ENCODE measurements at regions not wholly inside any gene's neighbourhood (a gene's known extent, or its start where the extent isn't known, plus 50 kb on each side); places are given as distances from the start of the nearest gene placed in this dataset.
"Not testable (repeated sequence)": the region's sequence is repeated elsewhere in the genome, so short reads cannot be mapped to it uniquely, and the experiment has no call there.

- no peak overlapping the region for H3K4me3 ChIP-seq (ENCODE audit: low read depth, low read length, poor library complexity, severe bottlenecking)
Observed at GRCh38 chr3:74200952-74201351, 413.5 kb downstream of the CNTN3 start.

GRCh38 chr3:74178664-74179063 lies 435.8 kb downstream of the CNTN3 start:
- H3K9me2 ChIP-seq (ENCODE audit: low read depth, low read length); H4K20me1 ChIP-seq (ENCODE audit: insufficient read depth, low read length); H3K4me2 ChIP-seq (ENCODE audit: low read length); H3K36me3 ChIP-seq (ENCODE audit: insufficient read depth, low read length); H3F3A ChIP-seq (ENCODE audit: insufficient read depth, low read length); H2AFZ ChIP-seq (ENCODE audit: low read length); H3K27ac ChIP-seq (ENCODE audit: low read depth, low read length, poor library complexity, severe bottlenecking); H3K9me3 ChIP-seq (ENCODE audit: low read length); H3K9ac ChIP-seq (ENCODE audit: low read length); H3K4me1 ChIP-seq (ENCODE audit: insufficient read depth, low read length, severe bottlenecking); H3K79me2 ChIP-seq (ENCODE audit: insufficient read depth, low read length); H3K27me3 ChIP-seq (ENCODE audit: insufficient read depth, low read length); H3K4me3 ChIP-seq (ENCODE audit: low read depth, low read length, poor library complexity, severe bottlenecking): not testable (repeated sequence)

More at GRCh38 chr3:74200952-74201351, 413.5 kb downstream of the CNTN3 start:
- no peak overlapping the region for H3K9ac ChIP-seq (ENCODE audit: low read length)
- no peaks in the 10 kb centered on the region for H3K9me3 ChIP-seq (ENCODE audit: low read length)
- no peaks in the 10 kb centered on the region for H3K27me3 ChIP-seq (ENCODE audit: insufficient read depth, low read length)
- no peak for TF ChIP-seq EZH2 (IDR thresholded peaks at IDR 0.05; ENCODE audit: borderline replicate concordance, low read length)
- TF ChIP-seq CTCF (IDR thresholded peaks at IDR 0.05; ENCODE audit: low read length), result no peak
- H3K36me3 ChIP-seq (ENCODE audit: insufficient read depth, low read length), result no peaks in the 10 kb centered on the region
- no peaks in the 10 kb centered on the region for H3K9me2 ChIP-seq (ENCODE audit: low read depth, low read length)
- no peak overlapping the region for H3K27ac ChIP-seq (ENCODE audit: low read depth, low read length, poor library complexity, severe bottlenecking)
- H3K79me2 ChIP-seq (ENCODE audit: insufficient read depth, low read length), result no peaks in the 10 kb centered on the region
- H3K4me1 ChIP-seq (ENCODE audit: insufficient read depth, low read length, severe bottlenecking), result no peaks in the 10 kb centered on the region
- H3K4me2 ChIP-seq (ENCODE audit: low read length), result no peak overlapping the region
- H3F3A ChIP-seq (ENCODE audit: insufficient read depth, low read length), result no peaks in the 10 kb centered on the region
- H2AFZ ChIP-seq (ENCODE audit: low read length), result no peak overlapping the region
- no peaks in the 10 kb centered on the region for H4K20me1 ChIP-seq (ENCODE audit: insufficient read depth, low read length)

- no peak overlapping the region for H3K4me3 ChIP-seq (ENCODE audit: low read depth, low read length, poor library complexity, severe bottlenecking)
- no peak overlapping the region for H2AFZ ChIP-seq (ENCODE audit: low read length)
- no peaks in the 10 kb centered on the region for H3K36me3 ChIP-seq (ENCODE audit: insufficient read depth, low read length)
- H4K20me1 ChIP-seq (ENCODE audit: insufficient read depth, low read length), result no peaks in the 10 kb centered on the region
- no peaks in the 10 kb centered on the region for H3F3A ChIP-seq (ENCODE audit: insufficient read depth, low read length)
- no peaks in the 10 kb centered on the region for H3K9me2 ChIP-seq (ENCODE audit: low read depth, low read length)
- H3K79me2 ChIP-seq (ENCODE audit: insufficient read depth, low read length), result no peaks in the 10 kb centered on the region
- no peak overlapping the region for H3K27ac ChIP-seq (ENCODE audit: low read depth, low read length, poor library complexity, severe bottlenecking)
- H3K9ac ChIP-seq (ENCODE audit: low read length), result no peak overlapping the region
- no peak for TF ChIP-seq CTCF (IDR thresholded peaks at IDR 0.05; ENCODE audit: low read length)
- no peak for TF ChIP-seq EZH2 (IDR thresholded peaks at IDR 0.05; ENCODE audit: borderline replicate concordance, low read length)
- no peaks in the 10 kb centered on the region for H3K9me3 ChIP-seq (ENCODE audit: low read length)
- no peaks in the 10 kb centered on the region for H3K27me3 ChIP-seq (ENCODE audit: insufficient read depth, low read length)
- H3K4me2 ChIP-seq (ENCODE audit: low read length), result no peak overlapping the region
- H3K4me1 ChIP-seq (ENCODE audit: insufficient read depth, low read length, severe bottlenecking), result no peaks in the 10 kb centered on the region
Observed at GRCh38 chr3:74173090-74173489, 441.4 kb downstream of the CNTN3 start.

- Histone ChIP-seq H3K4me2 (ENCODE audit: low read length) (no peak overlapping the region), H3F3A (ENCODE audit: insufficient read depth, low read length) (no peaks in the 10 kb centered on the region), H3K9me2 (ENCODE audit: low read depth, low read length) (no peaks in the 10 kb centered on the region), H4K20me1 (ENCODE audit: insufficient read depth, low read length) (no peaks in the 10 kb centered on the region), H3K9ac (ENCODE audit: low read length) (no peak overlapping the region), H3K79me2 (ENCODE audit: insufficient read depth, low read length) (no peaks in the 10 kb centered on the region), H3K4me3 (ENCODE audit: low read depth, low read length, poor library complexity, severe bottlenecking) (no peak overlapping the region), H3K4me1 (ENCODE audit: insufficient read depth, low read length, severe bottlenecking) (no peaks in the 10 kb centered on the region), H3K27me3 (ENCODE audit: insufficient read depth, low read length) (no peaks in the 10 kb centered on the region), H3K36me3 (ENCODE audit: insufficient read depth, low read length) (no peaks in the 10 kb centered on the region), H3K9me3 (ENCODE audit: low read length) (no peaks in the 10 kb centered on the region), H2AFZ (ENCODE audit: low read length) (no peak overlapping the region), H3K27ac (ENCODE audit: low read depth, low read length, poor library complexity, severe bottlenecking) (no peak overlapping the region)
- TF ChIP-seq CTCF (IDR thresholded peaks at IDR 0.05; ENCODE audit: low read length) (no peak), EZH2 (IDR thresholded peaks at IDR 0.05; ENCODE audit: borderline replicate concordance, low read length) (no peak)
Observed at GRCh38 chr3:74167926-74168325, 446.5 kb downstream of the CNTN3 start.
